ENCODE measurements at regions not wholly inside any gene's neighbourhood (a gene's known extent, or its start where the extent isn't known, plus 50 kb on each side); places are given as distances from the start of the nearest gene placed in this dataset.

- H3K4me3 ChIP-seq (ENCODE audit: low read depth, low read length), result no peak overlapping the region
- TF ChIP-seq CTCF (IDR thresholded peaks at IDR 0.05; ENCODE audit: insufficient read depth, low read length), result no peak
- DNase-seq (ENCODE audit: low read depth), result no peak
These were observed 529.1 kb upstream of the POM121L12 start for GRCh38 chr7:52506325-52506724.

- H3K4me3 ChIP-seq (ENCODE audit: low read depth, low read length), result no peak overlapping the region
- no peak for TF ChIP-seq CTCF (IDR thresholded peaks at IDR 0.05; ENCODE audit: insufficient read depth, low read length)
- no peak for DNase-seq (ENCODE audit: low read depth)
These were observed 530.9 kb upstream of the POM121L12 start for GRCh38 chr7:52504561-52504960.

- DNase-seq (ENCODE audit: low read depth), result no peak
- no peak overlapping the region for H3K4me3 ChIP-seq (ENCODE audit: low read depth, low read length)
- TF ChIP-seq CTCF (IDR thresholded peaks at IDR 0.05; ENCODE audit: insufficient read depth, low read length), result no peak
These were observed 533.2 kb upstream of the POM121L12 start for GRCh38 chr7:52502281-52502680.

- H3K4me3 ChIP-seq (ENCODE audit: low read depth, low read length), result no peak overlapping the region
- TF ChIP-seq CTCF (IDR thresholded peaks at IDR 0.05; ENCODE audit: insufficient read depth, low read length), result no peak
- no peak for DNase-seq (ENCODE audit: low read depth)
These were observed 533.7 kb upstream of the POM121L12 start for GRCh38 chr7:52501696-52502095.

- no peak for DNase-seq (ENCODE audit: low read depth)
- TF ChIP-seq CTCF (IDR thresholded peaks at IDR 0.05; ENCODE audit: insufficient read depth, low read length), result no peak
These were observed 534.6 kb upstream of the POM121L12 start for GRCh38 chr7:52500841-52501240.

GRCh38 chr7:52498366-52498765, 537.1 kb upstream of the POM121L12 start:
- H3K4me3 ChIP-seq (ENCODE audit: low read depth, low read length), result no peak overlapping the region
- TF ChIP-seq CTCF (IDR thresholded peaks at IDR 0.05; ENCODE audit: insufficient read depth, low read length), result no peak
- no peak for DNase-seq (ENCODE audit: low read depth)

More at GRCh38 chr7:52500841-52501240, 534.6 kb upstream of the POM121L12 start:
- H3K4me3 ChIP-seq (ENCODE audit: low read depth, low read length), result no peak overlapping the region

- DNase-seq (ENCODE audit: low read depth), result no peak
- no peak for TF ChIP-seq CTCF (IDR thresholded peaks at IDR 0.05; ENCODE audit: insufficient read depth, low read length)
- H3K4me3 ChIP-seq (ENCODE audit: low read depth, low read length), result no peak overlapping the region
These were observed 549.2 kb upstream of the POM121L12 start for GRCh38 chr7:52486267-52486666.

All from fibroblast of the aortic adventitia (primary cell).